RCC 7860 (cell line): ENCODE measurements at regions not wholly inside any gene's neighbourhood (a gene's known extent, or its start where the extent isn't known, plus 50 kb on each side); places are given as distances from the start of the nearest gene placed in this dataset.
"Not testable (repeated sequence)": the region's sequence is repeated elsewhere in the genome, so short reads cannot be mapped to it uniquely, and the experiment has no call there.

Experiments
- DNase-seq: peaks from one replicate; pipeline ENCODE4 v3.0.0-alpha.2; 2015; ENCODE audit warnings: low spot score
- FAIRE-seq: peaks from 2 replicates; lab custom pipeline; 2012; peaks lifted over from hg19 to GRCh38; lab: Jason Lieb, UNC

GRCh38 chr3:40745381-40746106 is 220.8 kb downstream of the ZNF621 start:
- FAIRE-seq = no peak
- no peak for DNase-seq

DNA sequence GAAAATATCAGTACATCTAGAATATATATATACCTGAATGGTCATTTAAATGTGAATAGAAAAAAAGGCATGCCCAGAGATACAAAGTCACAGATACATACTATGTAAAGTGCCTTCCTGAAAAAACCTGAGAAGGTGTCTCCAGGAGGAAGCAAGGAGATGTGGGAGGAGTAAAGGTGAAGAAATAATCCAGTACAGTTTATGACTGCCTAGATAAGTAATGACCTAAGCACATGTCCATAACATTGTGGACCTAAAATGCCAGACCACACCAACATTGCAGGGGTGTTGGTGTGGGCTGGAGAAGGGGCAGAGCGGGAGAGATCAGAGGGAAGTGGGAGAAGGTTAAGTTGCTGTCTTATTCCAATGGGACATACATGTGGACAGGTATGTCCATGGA is 226.9 kb downstream of the ZNF621 start:
- FAIRE-seq = no peak

DNA sequence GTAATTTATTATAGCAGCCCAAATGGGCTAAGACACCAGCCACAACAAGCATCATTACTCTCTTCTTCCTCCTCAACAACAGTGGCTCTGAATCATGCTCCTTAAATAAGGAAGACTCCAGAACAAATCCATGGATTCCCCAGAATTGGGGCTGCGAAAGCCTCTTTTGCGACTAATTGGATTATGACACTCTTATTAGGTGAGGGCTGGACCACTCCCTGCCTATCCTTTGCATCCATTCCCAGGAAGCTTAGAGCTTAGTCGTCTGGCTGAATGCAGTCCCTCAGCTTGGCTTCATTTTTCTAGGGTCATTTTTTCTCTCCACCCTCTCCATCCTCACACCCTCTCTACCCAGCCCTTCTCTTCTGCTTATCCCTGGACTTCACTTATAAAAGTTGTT is 227.7 kb downstream of the ZNF621 start:
- FAIRE-seq (no peak), DNase-seq (no peak)

More for the DNA sequence above, 226.9 kb downstream of the ZNF621 start:
- DNase-seq = no peak

GRCh38 chr3:40753291-40753770 is 228.6 kb downstream of the ZNF621 start:
- FAIRE-seq = no peak
- no peak for DNase-seq

- DNase-seq = no peak
- FAIRE-seq = no peak
Observed at GRCh38 chr3:40753951-40754350, 229.2 kb downstream of the ZNF621 start.

DNA sequence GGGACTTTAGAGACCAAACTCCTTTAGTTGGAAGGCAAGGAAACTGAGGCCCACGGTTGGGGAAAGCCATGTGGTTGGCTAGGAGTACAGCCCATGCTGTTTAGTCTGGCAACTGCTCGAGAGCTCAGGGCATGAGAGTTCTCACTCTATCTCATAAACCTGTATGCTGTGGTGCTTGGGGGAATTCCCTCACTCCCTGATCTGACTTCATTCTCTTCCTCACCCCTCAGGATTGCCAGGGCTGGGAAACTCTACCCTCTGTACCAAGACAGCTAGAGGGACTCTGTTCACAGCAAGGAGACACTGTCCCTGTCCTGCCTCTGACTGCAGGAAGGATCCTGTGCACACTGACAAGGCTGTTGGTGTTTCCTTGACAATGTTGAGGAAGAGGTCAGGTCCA is 230.2 kb downstream of the ZNF621 start:
- no peak for DNase-seq
- no peak for FAIRE-seq

- FAIRE-seq (no peak), DNase-seq (no peak)
Observed at GRCh38 chr3:40756500-40756899, 231.7 kb downstream of the ZNF621 start.

DNA sequence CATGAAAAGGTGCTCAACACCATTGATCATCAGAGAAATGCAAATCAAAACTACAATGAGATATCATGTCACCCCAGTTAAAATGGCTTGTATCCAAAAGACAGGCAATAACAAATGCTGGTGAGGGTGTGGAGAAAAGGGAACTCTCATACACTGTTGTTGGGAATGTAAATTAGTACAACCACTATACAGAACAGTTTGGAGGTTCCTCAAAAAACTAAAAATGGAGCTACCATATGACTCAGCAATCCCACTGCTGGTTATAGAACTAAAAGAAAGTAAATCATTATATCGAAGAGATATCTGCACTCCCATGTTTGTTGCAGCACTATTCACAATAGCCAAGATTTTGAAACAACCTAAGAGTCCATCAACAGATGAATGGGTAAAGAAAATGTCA is 238.0 kb downstream of the ZNF621 start:
- not testable (repeated sequence) for DNase-seq, FAIRE-seq

GRCh38 chr3:40763807-40764206 is 239.0 kb downstream of the ZNF621 start:
- no peak for FAIRE-seq

DNA sequence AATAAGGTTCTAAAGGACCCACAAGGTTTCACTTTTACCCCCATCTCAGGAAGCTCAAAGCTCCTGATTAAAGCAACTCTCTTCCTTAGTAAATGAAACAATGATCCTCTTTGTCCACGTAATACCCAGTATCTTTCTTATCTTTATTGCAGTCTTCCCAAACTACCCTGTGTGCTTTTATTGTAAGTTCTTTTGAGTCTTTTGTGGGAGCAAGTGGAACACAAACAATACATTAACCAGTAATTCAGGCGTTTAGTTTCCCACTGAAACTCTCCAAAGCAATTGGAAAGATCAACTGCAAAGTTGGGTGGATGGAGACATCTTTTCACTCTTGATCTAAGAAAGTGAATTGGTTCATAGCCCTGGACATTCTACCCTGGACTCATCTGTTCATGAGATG is 240.0 kb downstream of the ZNF621 start:
- DNase-seq (no peak), FAIRE-seq (no peak)

More at GRCh38 chr3:40763807-40764206, 239.0 kb downstream of the ZNF621 start:
- no peak for DNase-seq

- FAIRE-seq (no peak), DNase-seq (no peak)
Observed at GRCh38 chr3:40765884-40766283, 241.1 kb downstream of the ZNF621 start.

DNA sequence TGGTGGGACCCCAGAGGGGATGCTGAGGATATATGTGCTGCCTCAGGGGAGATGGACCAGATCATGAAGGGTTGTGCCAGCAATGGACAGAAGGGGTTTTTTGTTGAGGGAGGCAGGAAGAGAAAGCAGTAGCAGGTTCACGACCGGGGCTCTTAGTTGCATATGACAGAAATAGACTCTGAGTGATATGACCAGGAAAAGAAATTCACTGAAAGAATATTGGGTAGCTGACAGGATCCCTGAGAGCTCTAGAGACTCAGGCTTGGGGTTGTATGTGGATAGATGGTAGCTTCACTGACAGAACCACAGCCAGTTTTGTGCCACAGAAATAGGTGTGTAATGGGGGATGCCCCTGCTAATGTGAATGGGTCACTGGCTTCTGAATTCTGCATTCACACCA is 241.6 kb downstream of the ZNF621 start:
- no peak for FAIRE-seq
- no peak for DNase-seq

DNA sequence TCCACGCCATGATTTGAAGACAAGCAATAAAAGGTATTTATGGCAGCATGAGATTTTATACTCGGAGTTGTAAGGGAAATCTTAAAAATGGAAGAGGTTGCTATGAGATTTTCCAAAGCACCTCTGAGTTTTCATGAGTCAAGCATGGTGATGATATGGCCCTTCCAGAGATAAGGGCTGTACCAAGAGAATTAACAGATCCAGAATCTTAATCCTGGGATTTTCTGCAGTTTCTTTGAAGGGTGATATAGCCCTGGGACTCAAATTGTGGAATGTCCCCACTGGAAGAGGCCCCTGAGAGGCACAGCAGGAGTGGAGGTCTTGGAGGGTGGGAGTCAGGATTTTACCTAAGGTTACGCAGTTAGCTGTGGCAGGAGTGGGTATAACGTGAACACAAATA is 243.3 kb downstream of the ZNF621 start:
- no peak for DNase-seq
- no peak for FAIRE-seq

- DNase-seq (no peak), FAIRE-seq (no peak)
Observed at GRCh38 chr3:40768536-40768935, 243.8 kb downstream of the ZNF621 start.

- FAIRE-seq = no peak
- DNase-seq = no peak
Observed at GRCh38 chr3:40770061-40770460, 245.3 kb downstream of the ZNF621 start.

DNA sequence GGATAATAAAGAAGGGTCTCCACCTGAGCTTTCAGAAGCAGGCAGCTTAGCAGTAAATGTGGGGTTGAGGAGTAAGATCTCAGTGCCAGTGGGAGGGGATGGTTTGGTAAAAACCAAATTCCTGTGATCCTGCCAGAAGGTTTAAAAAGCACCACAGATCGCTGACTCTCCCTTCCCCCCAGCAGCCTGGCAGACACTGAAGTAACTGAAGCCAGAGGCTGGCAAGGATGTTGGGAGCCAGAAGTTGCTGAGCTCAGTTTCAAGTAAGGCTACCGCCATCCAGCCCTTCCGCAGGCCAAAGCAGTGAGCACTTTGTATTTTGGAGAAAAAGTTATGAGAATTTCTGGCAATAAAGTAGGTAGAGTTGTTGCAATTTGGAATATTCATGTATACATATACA is 246.4 kb downstream of the ZNF621 start:
- FAIRE-seq (no peak), DNase-seq (no peak)

- DNase-seq (no peak), FAIRE-seq (no peak)
Observed at GRCh38 chr3:40779039-40779438, 254.3 kb downstream of the ZNF621 start.

DNA sequence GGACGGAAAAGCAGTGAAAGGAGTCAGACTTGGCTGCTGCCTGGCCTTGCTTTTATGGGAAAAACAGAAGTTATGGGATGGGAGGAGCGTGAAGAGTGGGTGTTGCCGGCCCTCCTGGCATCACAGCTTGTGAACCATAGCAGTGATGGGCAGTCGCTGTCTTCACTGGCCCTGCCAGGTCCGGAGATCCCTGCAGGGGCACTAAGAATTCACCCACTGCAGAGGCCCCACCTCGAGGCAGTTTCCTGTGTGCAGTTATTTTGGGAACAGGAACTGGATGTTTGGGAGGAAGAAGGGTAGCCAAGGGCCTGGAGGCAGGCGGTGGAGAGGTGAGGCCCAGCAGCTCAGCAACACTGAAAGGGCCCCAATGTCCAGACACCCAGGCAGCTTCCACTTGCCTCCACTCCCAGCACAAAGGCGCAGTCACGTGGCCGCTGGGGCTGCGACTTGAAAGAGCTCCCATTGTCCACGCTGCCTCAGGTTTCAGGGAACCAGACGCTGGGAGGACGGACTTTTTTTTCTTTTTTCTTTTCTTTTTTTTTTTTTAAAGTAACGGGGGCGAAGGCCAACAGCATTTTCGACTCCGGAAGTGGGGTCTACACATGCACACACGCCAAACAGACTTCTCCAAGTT is 255.6 kb downstream of the ZNF621 start:
- FAIRE-seq (no peak), DNase-seq (no peak)

GRCh38 chr3:40780925-40781406 is 256.2 kb downstream of the ZNF621 start:
- FAIRE-seq = no peak
- DNase-seq = no peak

GRCh38 chr3:40782111-40782721 is 257.5 kb downstream of the ZNF621 start:
- DNase-seq (no peak), FAIRE-seq (no peak)

GRCh38 chr3:40790746-40791145 is 266.0 kb downstream of the ZNF621 start:
- no peak for FAIRE-seq
- no peak for DNase-seq

GRCh38 chr3:40793730-40794129 is 269.0 kb downstream of the ZNF621 start:
- no peak for DNase-seq
- FAIRE-seq = no peak
